Esophagus muscularis mucosa (tissue), 4 donors: ENCODE measurements at regions not wholly inside any gene's neighbourhood (a gene's known extent, or its start where the extent isn't known, plus 50 kb on each side); places are given as distances from the start of the nearest gene placed in this dataset.

Source experiments
- DNase-seq: peaks from one replicate; pipeline ENCODE4 v3.0.0-alpha.2; 2017; ENCODE audit errors: extremely low spot score
- H3K27ac ChIP-seq, 4 donors: fragments of 200-600 bp; sonication (generic); replicated peaks in 1 of 4; 1 replicate in 3 of 4; 2 replicates in 1 of 4; pipeline ENCODE4 v1.5.1; 2016 to 2019; ENCODE audit warnings: mild to moderate bottlenecking in 1 of 4
- H3K27me3 ChIP-seq, 4 donors: fragments of 200-600 bp; sonication (generic); one replicate each; pipeline versions ENCODE4 v1.5.1 to v1.6.0; 2016 to 2019
- H3K36me3 ChIP-seq, 4 donors: fragments of 200-600 bp; sonication (generic); one replicate each; pipeline ENCODE4 v1.5.1; 2016 to 2019
- H3K4me1 ChIP-seq, 4 donors: fragments of 200-600 bp; sonication (generic); one replicate each; pipeline ENCODE4 v1.5.1; 2016 to 2019
- H3K4me3 ChIP-seq, 4 donors: fragments of 200-600 bp; sonication (generic); 1 replicate in 2 of 4; 2 replicates in 2 of 4; pipeline ENCODE4 v1.5.1; 2016 to 2019; ENCODE audit warnings: mild to moderate bottlenecking in 4 of 4, moderate library complexity in 1 of 4
- H3K9me3 ChIP-seq, 4 donors: fragments of 200-600 bp; sonication (generic); 1 replicate in 3 of 4; 2 replicates in 1 of 4; pipeline ENCODE4 v1.5.1; 2016 to 2019
- CTCF ChIP-seq, 3 experiments: fragments of 200-600 bp in 2 of 3; fragments of 450-650 bp in 1 of 3; sonication (generic) in 2 of 3; IDR thresholded peaks; one replicate each; pipeline ENCODE4 v1.5.1; 2017 to 2019; ENCODE audit warnings: antibody characterized with exemption in 3 of 3, mild to moderate bottlenecking in 2 of 3, moderate library complexity in 1 of 3
- EP300 ChIP-seq: sonication (generic); formaldehyde crosslinking; IDR thresholded peaks from one replicate; pipeline ENCODE4 v1.6.1; 2017; ENCODE audit warnings: antibody characterized with exemption
- POLR2A ChIP-seq: fragments of 450-650 bp; IDR thresholded peaks from one replicate; pipeline ENCODE4 v1.6.1; 2017; ENCODE audit warnings: antibody characterized with exemption, moderate library complexity, mild to moderate bottlenecking, low read depth
- POLR2AphosphoS5 ChIP-seq, 2 donors: sonication (generic); formaldehyde crosslinking; IDR thresholded peaks; one replicate each; pipeline ENCODE4 v1.6.1; 2017; ENCODE audit warnings: antibody characterized with exemption in 2 of 2
- WGBS: methylation state at CpG from one replicate; pipeline ENCODE4 v1.1.5; 2018; 5-methylcytosine and 5-hydroxymethylcytosine counted together
- intact Hi-C: fragments of 100-400 bp; cut with DNase I; formaldehyde crosslinking; loops from one replicate; pipeline ENCODE4 v1.15.1; 2023

- H3K36me3 ChIP-seq = no peaks in the 10 kb centered on the region
- H3K9me3 ChIP-seq = peaks cover 0 to 2% (median 0%) of the 10 kb centered on the region in 4 donors
- intact Hi-C loops = no loop called here
- no peaks in the 10 kb centered on the region for H3K4me1 ChIP-seq
- H3K4me3 ChIP-seq = no peak overlapping the region
- no peak overlapping the region for H3K27ac ChIP-seq
- peaks cover 0 to 3% (median 0%) of the 10 kb centered on the region in 4 donors for H3K27me3 ChIP-seq
- WGBS = 100% methylated on average over 4 of the region's 4 CpGs
- TF ChIP-seq POLR2AphosphoS5 (IDR thresholded peaks at IDR 0.05) = no peak
- TF ChIP-seq POLR2A = no peak
- no peak for TF ChIP-seq EP300
- no peak for TF ChIP-seq CTCF (IDR thresholded peaks at IDR 0.05)
- no peak for DNase-seq
Measured at GRCh38 chr15:95972812-95973211, 357.7 kb upstream of the NR2F2 start.

- H3K27ac ChIP-seq = no peak overlapping the region
- no peaks in the 10 kb centered on the region for H3K4me1 ChIP-seq
- H3K9me3 ChIP-seq = peaks cover 0 to 2% (median 0%) of the 10 kb centered on the region in 4 donors
- intact Hi-C loops = no loop called here
- DNase-seq = no peak
- WGBS = 78% methylated on average over 7 of the region's 7 CpGs
- no peak overlapping the region for H3K4me3 ChIP-seq
- no peaks in the 10 kb centered on the region for H3K36me3 ChIP-seq
- peaks cover 0 to 3% (median 0%) of the 10 kb centered on the region in 4 donors for H3K27me3 ChIP-seq
- no peak for TF ChIP-seq POLR2AphosphoS5 (IDR thresholded peaks at IDR 0.05)
- TF ChIP-seq CTCF (IDR thresholded peaks at IDR 0.05) = no peak
- no peak for TF ChIP-seq EP300
- TF ChIP-seq POLR2A = no peak
Measured at GRCh38 chr15:95973566-95974256, 356.8 kb upstream of the NR2F2 start.

- no peaks in the 10 kb centered on the region for H3K36me3 ChIP-seq
- no peaks in the 10 kb centered on the region for H3K4me1 ChIP-seq
- 94% methylated on average over 4 of the region's 4 CpGs for WGBS
- H3K4me3 ChIP-seq = no peak overlapping the region
- H3K27me3 ChIP-seq = peaks cover 0 to 3% (median 0%) of the 10 kb centered on the region in 4 donors
- DNase-seq = no peak
- no peak overlapping the region for H3K27ac ChIP-seq
- TF ChIP-seq POLR2AphosphoS5 (IDR thresholded peaks at IDR 0.05) (no peak), EP300 (no peak), POLR2A (no peak), CTCF (IDR thresholded peaks at IDR 0.05) (no peak)
- intact Hi-C loops = no loop called here
- peaks cover 0 to 2% (median 0%) of the 10 kb centered on the region in 4 donors for H3K9me3 ChIP-seq
Measured at GRCh38 chr15:95975212-95975611, 355.3 kb upstream of the NR2F2 start.

- no peak for DNase-seq
- WGBS = 91% methylated on average over 3 of the region's 3 CpGs
- Histone ChIP-seq H3K36me3 (no peaks in the 10 kb centered on the region), H3K27me3 (no peaks in the 10 kb centered on the region), H3K4me1 (no peaks in the 10 kb centered on the region), H3K9me3 (peaks cover 0 to 2% (median 0%) of the 10 kb centered on the region in 4 donors), H3K4me3 (no peak overlapping the region), H3K27ac (no peak overlapping the region)
- TF ChIP-seq POLR2A (no peak), CTCF (IDR thresholded peaks at IDR 0.05) (no peak), EP300 (no peak), POLR2AphosphoS5 (IDR thresholded peaks at IDR 0.05) (no peak)
- intact Hi-C loops = no loop called here
Measured at GRCh38 chr15:95979286-95979685, 351.2 kb upstream of the NR2F2 start.

GRCh38 chr15:95981209-95981608, 349.3 kb upstream of the NR2F2 start:
- Histone ChIP-seq H3K4me3 (no peak overlapping the region), H3K36me3 (no peaks in the 10 kb centered on the region), H3K4me1 (no peaks in the 10 kb centered on the region), H3K27ac (no peak overlapping the region), H3K27me3 (no peaks in the 10 kb centered on the region), H3K9me3 (no peaks in the 10 kb centered on the region)
- TF ChIP-seq POLR2AphosphoS5 (IDR thresholded peaks at IDR 0.05) (no peak), EP300 (no peak), CTCF (IDR thresholded peaks at IDR 0.05) (no peak), POLR2A (no peak)
- no peak for DNase-seq
- WGBS = 94% methylated on average over 6 of the region's 6 CpGs
- intact Hi-C loops = no loop called here
